HL-60 (cell line): ENCODE measurements at regions not wholly inside any gene's neighbourhood (a gene's known extent, or its start where the extent isn't known, plus 50 kb on each side); places are given as distances from the start of the nearest gene placed in this dataset.
A peak's percentile ranks its signal among the peaks of the same experiment; 100 is the strongest.

ENCODE experiments used
- DNase-seq, 2 experiments: peaks; one replicate each; pipeline ENCODE4 v3.0.0-alpha.2; 2010 to 2020; ENCODE audit warnings: low read depth in 1 of 2, low spot score in 1 of 2
- H3K27ac ChIP-seq: fragments of 250-450 bp; sonication (Bioruptor Pico); replicated peaks from 2 replicates; pipeline ENCODE4 v1.5.1; 2020; ENCODE audit warnings: mild to moderate bottlenecking, moderate library complexity
- H3K27me3 ChIP-seq: fragments of 250-450 bp; sonication (Bioruptor Pico); 2 replicates; pipeline ENCODE4 v1.5.1; 2021; ENCODE audit warnings: mild to moderate bottlenecking, moderate library complexity; ENCODE audit not compliant: insufficient read depth, poor library complexity, severe bottlenecking
- H3K4me3 ChIP-seq: replicated peaks from 2 replicates; pipeline ENCODE4 v1.5.1; 2011; ENCODE audit warnings: mild to moderate bottlenecking, control low read depth, low read length; ENCODE audit not compliant: insufficient read depth
- GABPA ChIP-seq: IDR thresholded peaks from 2 replicates; pipeline ENCODE4 v1.6.1; 2012; ENCODE audit warnings: low read depth
- POLR2AphosphoS5 ChIP-seq: IDR thresholded peaks from 2 replicates; pipeline ENCODE4 v1.6.1; 2012; ENCODE audit warnings: low read depth
- SPI1 ChIP-seq: IDR thresholded peaks from 2 replicates; pipeline ENCODE4 v1.6.1; 2012; ENCODE audit warnings: low read depth, mild to moderate bottlenecking, borderline replicate concordance
- TF ChIP-seq, protein P1 (sequence below): IDR thresholded peaks from 2 replicates; pipeline ENCODE4 v1.6.1; 2012; ENCODE audit warnings: low read depth; ENCODE audit not compliant: insufficient replicate concordance
- TF ChIP-seq, protein P2 (sequence below): IDR thresholded peaks from one replicate; pipeline ENCODE4 v1.5.1; 2011; ENCODE audit warnings: low read length, control low read depth, inconsistent platforms; ENCODE audit not compliant: insufficient read depth

DNA sequence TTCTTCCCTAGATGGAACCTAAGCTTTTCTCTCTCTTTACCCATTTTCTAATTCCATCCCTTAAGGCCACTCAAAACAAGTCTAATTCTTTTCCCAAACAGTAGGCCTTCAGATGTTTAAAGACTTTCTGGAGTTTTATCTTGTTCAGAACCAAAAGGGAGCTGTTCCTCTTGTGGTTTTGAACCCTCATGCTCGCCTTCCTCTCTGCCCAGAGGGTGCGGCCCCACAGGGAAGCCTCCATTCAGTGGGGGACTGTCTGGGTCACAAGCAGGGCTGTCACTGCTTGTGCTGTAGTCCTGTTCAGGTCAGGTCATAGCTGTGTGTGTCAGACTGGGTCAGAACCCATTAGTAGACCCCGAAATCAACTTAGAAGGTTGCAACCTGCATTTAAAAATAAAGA is 56.5 kb downstream of the TET3 start:
- DNase-seq, result peak in 1 of 2 experiments; percentile 50
- H3K27ac ChIP-seq, result no peak overlapping the region
- H3K4me3 ChIP-seq, result no peak overlapping the region
- H3K27me3 ChIP-seq, result no peaks in the 10 kb centered on the region
- no peak for TF ChIP-seq POLR2AphosphoS5
- TF ChIP-seq, protein P1, sequence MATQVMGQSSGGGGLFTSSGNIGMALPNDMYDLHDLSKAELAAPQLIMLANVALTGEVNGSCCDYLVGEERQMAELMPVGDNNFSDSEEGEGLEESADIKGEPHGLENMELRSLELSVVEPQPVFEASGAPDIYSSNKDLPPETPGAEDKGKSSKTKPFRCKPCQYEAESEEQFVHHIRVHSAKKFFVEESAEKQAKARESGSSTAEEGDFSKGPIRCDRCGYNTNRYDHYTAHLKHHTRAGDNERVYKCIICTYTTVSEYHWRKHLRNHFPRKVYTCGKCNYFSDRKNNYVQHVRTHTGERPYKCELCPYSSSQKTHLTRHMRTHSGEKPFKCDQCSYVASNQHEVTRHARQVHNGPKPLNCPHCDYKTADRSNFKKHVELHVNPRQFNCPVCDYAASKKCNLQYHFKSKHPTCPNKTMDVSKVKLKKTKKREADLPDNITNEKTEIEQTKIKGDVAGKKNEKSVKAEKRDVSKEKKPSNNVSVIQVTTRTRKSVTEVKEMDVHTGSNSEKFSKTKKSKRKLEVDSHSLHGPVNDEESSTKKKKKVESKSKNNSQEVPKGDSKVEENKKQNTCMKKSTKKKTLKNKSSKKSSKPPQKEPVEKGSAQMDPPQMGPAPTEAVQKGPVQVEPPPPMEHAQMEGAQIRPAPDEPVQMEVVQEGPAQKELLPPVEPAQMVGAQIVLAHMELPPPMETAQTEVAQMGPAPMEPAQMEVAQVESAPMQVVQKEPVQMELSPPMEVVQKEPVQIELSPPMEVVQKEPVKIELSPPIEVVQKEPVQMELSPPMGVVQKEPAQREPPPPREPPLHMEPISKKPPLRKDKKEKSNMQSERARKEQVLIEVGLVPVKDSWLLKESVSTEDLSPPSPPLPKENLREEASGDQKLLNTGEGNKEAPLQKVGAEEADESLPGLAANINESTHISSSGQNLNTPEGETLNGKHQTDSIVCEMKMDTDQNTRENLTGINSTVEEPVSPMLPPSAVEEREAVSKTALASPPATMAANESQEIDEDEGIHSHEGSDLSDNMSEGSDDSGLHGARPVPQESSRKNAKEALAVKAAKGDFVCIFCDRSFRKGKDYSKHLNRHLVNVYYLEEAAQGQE, result peak; percentile 44
- TF ChIP-seq GABPA, result no peak
- TF ChIP-seq SPI1, result peak; percentile 45; the same call in 1 of the 2 replicates
- TF ChIP-seq, protein P2, sequence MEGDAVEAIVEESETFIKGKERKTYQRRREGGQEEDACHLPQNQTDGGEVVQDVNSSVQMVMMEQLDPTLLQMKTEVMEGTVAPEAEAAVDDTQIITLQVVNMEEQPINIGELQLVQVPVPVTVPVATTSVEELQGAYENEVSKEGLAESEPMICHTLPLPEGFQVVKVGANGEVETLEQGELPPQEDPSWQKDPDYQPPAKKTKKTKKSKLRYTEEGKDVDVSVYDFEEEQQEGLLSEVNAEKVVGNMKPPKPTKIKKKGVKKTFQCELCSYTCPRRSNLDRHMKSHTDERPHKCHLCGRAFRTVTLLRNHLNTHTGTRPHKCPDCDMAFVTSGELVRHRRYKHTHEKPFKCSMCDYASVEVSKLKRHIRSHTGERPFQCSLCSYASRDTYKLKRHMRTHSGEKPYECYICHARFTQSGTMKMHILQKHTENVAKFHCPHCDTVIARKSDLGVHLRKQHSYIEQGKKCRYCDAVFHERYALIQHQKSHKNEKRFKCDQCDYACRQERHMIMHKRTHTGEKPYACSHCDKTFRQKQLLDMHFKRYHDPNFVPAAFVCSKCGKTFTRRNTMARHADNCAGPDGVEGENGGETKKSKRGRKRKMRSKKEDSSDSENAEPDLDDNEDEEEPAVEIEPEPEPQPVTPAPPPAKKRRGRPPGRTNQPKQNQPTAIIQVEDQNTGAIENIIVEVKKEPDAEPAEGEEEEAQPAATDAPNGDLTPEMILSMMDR, result no peak

DNA sequence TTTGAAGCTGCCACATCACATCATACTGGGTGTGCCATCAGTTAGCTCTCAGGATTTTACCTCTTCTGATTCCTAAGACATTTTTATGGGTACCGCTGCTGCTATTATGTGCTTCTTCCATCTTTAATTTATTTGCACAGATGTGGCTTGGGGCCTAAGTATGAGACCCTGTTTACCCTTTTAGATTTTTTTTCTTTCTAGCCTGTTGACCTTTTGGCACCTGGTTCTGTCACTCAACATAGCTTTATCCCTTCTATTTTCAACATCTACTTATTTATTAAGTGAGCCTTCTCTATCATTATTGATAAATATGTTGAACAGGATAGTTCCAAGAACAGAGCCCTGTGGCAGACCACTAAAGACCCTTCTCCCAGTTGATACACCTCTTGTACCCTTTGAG is 57.0 kb downstream of the TET3 start:
- Histone ChIP-seq H3K27ac (no peak overlapping the region), H3K4me3 (no peak overlapping the region), H3K27me3 (no peaks in the 10 kb centered on the region)
- TF ChIP-seq GABPA, result no peak
- TF ChIP-seq, protein P2, result no peak
- TF ChIP-seq, protein P1, result no peak
- TF ChIP-seq SPI1, result no peak
- TF ChIP-seq POLR2AphosphoS5, result no peak
- no peak for DNase-seq

DNA sequence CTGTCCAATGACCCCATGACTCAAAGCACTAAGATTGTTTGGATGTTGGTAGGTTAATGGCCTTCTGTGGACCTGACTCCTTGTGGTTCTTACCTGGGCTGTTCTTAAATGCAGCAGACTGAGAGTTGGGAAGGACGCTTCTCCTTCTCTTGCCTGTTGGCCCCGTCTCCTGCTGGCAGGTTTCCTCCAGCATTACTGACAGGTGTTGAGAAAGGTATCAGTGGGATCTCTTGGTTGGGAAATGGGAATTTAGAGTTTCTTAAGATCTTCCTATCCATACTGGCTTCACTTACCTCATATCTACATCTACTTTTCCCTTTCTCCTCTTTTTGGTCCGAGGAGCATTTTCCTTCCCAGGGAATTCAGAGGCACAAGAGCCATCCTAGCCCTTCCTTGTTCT is 57.9 kb downstream of the TET3 start:
- Histone ChIP-seq H3K27ac (no peak overlapping the region), H3K4me3 (no peak overlapping the region), H3K27me3 (no peaks in the 10 kb centered on the region)
- no peak for DNase-seq
- TF ChIP-seq, protein P2, result no peak
- TF ChIP-seq SPI1, result no peak
- TF ChIP-seq, protein P1, result no peak
